SK-N-DZ (cell line): ENCODE measurements at regions not wholly inside any gene's neighbourhood (a gene's known extent, or its start where the extent isn't known, plus 50 kb on each side); places are given as distances from the start of the nearest gene placed in this dataset.
"Not testable (repeated sequence)": the region's sequence is repeated elsewhere in the genome, so short reads cannot be mapped to it uniquely, and the experiment has no call there.

Experiments
- DNase-seq: peaks from one replicate; pipeline ENCODE4 v3.0.0-alpha.2; 2015; ENCODE audit warnings: low spot score

GRCh38 chr6:131427434-131428058 is 145.5 kb upstream of the ARG1 start:
- no peak for DNase-seq

GRCh38 chr6:131430531-131430930 is 142.5 kb upstream of the ARG1 start:
- DNase-seq, result no peak

GRCh38 chr6:131431718-131432117 is 141.3 kb upstream of the ARG1 start:
- DNase-seq, result no peak

GRCh38 chr6:131433927-131434326 is 139.1 kb upstream of the ARG1 start:
- no peak for DNase-seq

- DNase-seq, result no peak
Observed at GRCh38 chr6:131436358-131436757, 136.7 kb upstream of the ARG1 start.

GRCh38 chr6:131443014-131443413 is 130.0 kb upstream of the ARG1 start:
- no peak for DNase-seq

- no peak for DNase-seq
Observed at GRCh38 chr6:131443514-131443913, 129.5 kb upstream of the ARG1 start.

- not testable (repeated sequence) for DNase-seq
Observed at GRCh38 chr6:131445356-131445755, 127.7 kb upstream of the ARG1 start.

- DNase-seq, result no peak
Observed at GRCh38 chr6:131450861-131451260, 122.2 kb upstream of the ARG1 start.

GRCh38 chr6:131451321-131452144 is 121.5 kb upstream of the ARG1 start:
- DNase-seq, result no peak

GRCh38 chr6:131453803-131454202 is 119.2 kb upstream of the ARG1 start:
- no peak for DNase-seq

- DNase-seq, result no peak
Observed at GRCh38 chr6:131456565-131456964, 116.5 kb upstream of the ARG1 start.

- DNase-seq, result no peak
Observed at GRCh38 chr6:131459005-131459404, 114.0 kb upstream of the ARG1 start.

- DNase-seq, result no peak
Observed at GRCh38 chr6:131460614-131461000, 112.4 kb upstream of the ARG1 start.

GRCh38 chr6:131469130-131469529 is 103.9 kb upstream of the ARG1 start:
- DNase-seq, result no peak

GRCh38 chr6:131470534-131470933 is 102.5 kb upstream of the ARG1 start:
- DNase-seq, result no peak

- DNase-seq, result no peak
Observed at GRCh38 chr6:131471331-131471730, 101.7 kb upstream of the ARG1 start.

- not testable (repeated sequence) for DNase-seq
Observed at GRCh38 chr6:131473303-131473702, 99.7 kb upstream of the ARG1 start.

- DNase-seq, result no peak
Observed at GRCh38 chr6:131476362-131476761, 96.7 kb upstream of the ARG1 start.

GRCh38 chr6:131478740-131479211 is 94.2 kb upstream of the ARG1 start:
- DNase-seq, result not testable (repeated sequence)

- no peak for DNase-seq
Observed at GRCh38 chr6:131486608-131487007, 86.4 kb upstream of the ARG1 start.

GRCh38 chr6:131488780-131489179 is 84.2 kb upstream of the ARG1 start:
- no peak for DNase-seq

GRCh38 chr6:131490441-131490840 is 82.6 kb upstream of the ARG1 start:
- DNase-seq, result no peak
